ENCODE measurements at regions not wholly inside any gene's neighbourhood (a gene's known extent, or its start where the extent isn't known, plus 50 kb on each side); places are given as distances from the start of the nearest gene placed in this dataset.
"Not testable (repeated sequence)": the region's sequence is repeated elsewhere in the genome, so short reads cannot be mapped to it uniquely, and the experiment has no call there.

- DNase-seq: no peak
Measured at GRCh38 chr1:209095627-209096595, 487.6 kb upstream of the CAMK1G start.

- no peak for DNase-seq
Measured at GRCh38 chr1:209100460-209100859, 483.1 kb upstream of the CAMK1G start.

GRCh38 chr1:209101106-209101505 lies 482.4 kb upstream of the CAMK1G start:
- DNase-seq: no peak

GRCh38 chr1:209102120-209102519 lies 481.4 kb upstream of the CAMK1G start:
- DNase-seq: no peak

- no peak for DNase-seq
Measured at GRCh38 chr1:209102531-209102930, 481.0 kb upstream of the CAMK1G start.

GRCh38 chr1:209103092-209103491 lies 480.4 kb upstream of the CAMK1G start:
- DNase-seq: no peak

GRCh38 chr1:209104646-209105045 lies 478.9 kb upstream of the CAMK1G start:
- no peak for DNase-seq

GRCh38 chr1:209105701-209106100 lies 477.8 kb upstream of the CAMK1G start:
- no peak for DNase-seq

GRCh38 chr1:209106237-209106741 lies 477.2 kb upstream of the CAMK1G start:
- DNase-seq: no peak

- DNase-seq: no peak
Measured at GRCh38 chr1:209106861-209107260, 476.7 kb upstream of the CAMK1G start.

GRCh38 chr1:209107535-209107934 lies 476.0 kb upstream of the CAMK1G start:
- no peak for DNase-seq

GRCh38 chr1:209109001-209109785 lies 474.3 kb upstream of the CAMK1G start:
- DNase-seq: no peak

GRCh38 chr1:209113521-209113920 lies 470.0 kb upstream of the CAMK1G start:
- no peak for DNase-seq

GRCh38 chr1:209116705-209117104 lies 466.8 kb upstream of the CAMK1G start:
- no peak for DNase-seq

- DNase-seq: no peak
Measured at GRCh38 chr1:209123601-209124000, 459.9 kb upstream of the CAMK1G start.

- DNase-seq: not testable (repeated sequence)
Measured at GRCh38 chr1:209129091-209129490, 454.4 kb upstream of the CAMK1G start.

- no peak for DNase-seq
Measured at GRCh38 chr1:209130886-209131285, 452.6 kb upstream of the CAMK1G start.

- DNase-seq: no peak
Measured at GRCh38 chr1:209132736-209133467, 450.6 kb upstream of the CAMK1G start.

GRCh38 chr1:209134001-209134400 lies 449.5 kb upstream of the CAMK1G start:
- no peak for DNase-seq

GRCh38 chr1:209143916-209144315 lies 439.6 kb upstream of the CAMK1G start:
- no peak for DNase-seq

- no peak for DNase-seq
Measured at GRCh38 chr1:209150114-209150513, 433.4 kb upstream of the CAMK1G start.

- DNase-seq: no peak
Measured at GRCh38 chr1:209153411-209153810, 430.1 kb upstream of the CAMK1G start.

- DNase-seq: no peak
Measured at GRCh38 chr1:209154912-209155311, 428.6 kb upstream of the CAMK1G start.
